ENCODE measurements at regions not wholly inside any gene's neighbourhood (a gene's known extent, or its start where the extent isn't known, plus 50 kb on each side); places are given as distances from the start of the nearest gene placed in this dataset.

DNA sequence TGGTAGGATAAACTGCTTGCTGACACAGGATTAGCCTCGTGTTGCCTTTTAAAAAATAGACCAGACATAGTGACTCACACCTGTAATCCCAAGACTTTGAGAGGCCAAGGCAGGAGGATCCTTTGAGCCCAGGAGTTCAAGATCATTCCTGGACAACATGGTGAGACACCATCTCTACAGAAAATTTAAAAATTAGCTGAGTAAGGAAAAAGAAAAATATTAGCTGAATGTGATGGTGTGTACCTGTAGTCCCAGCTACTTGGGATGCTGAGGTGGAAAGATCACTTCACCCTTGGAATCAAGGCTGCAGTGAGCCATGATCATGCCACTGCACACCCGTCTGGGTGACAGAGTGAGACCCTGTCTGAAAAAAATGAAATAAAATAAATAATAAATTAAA is 82.0 kb downstream of the ETS2 start:
- in situ Hi-C loops (cut with MboI; ENCODE audit: low pct_ligation_motif_present in 1 of 4, low pct_unique_long_range_greater_than_20kb in 1 of 4, low sequenced_read_pairs in 3 of 4): no loop called here
- WGBS, 2 donors (ENCODE audit: low coverage in 1 of 2): 69 to 100% methylated on average over 1 to 2 of the region's 2 CpGs
- Histone ChIP-seq H3K4me3 (no peak overlapping the region), H3K36me3 (no peaks in the 10 kb centered on the region), H3K9me3 (peaks cover 5 to 18% of the 10 kb centered on the region in 2 donors), H3K4me1 (no peaks in the 10 kb centered on the region), H3K27ac (no peak overlapping the region), H3K27me3 (no peaks in the 10 kb centered on the region)
- TF ChIP-seq EP300 (IDR thresholded peaks at IDR 0.05; ENCODE audit: low read depth): no peak
- TF ChIP-seq POLR2AphosphoS5 (IDR thresholded peaks at IDR 0.05): no peak
- no peak for TF ChIP-seq POLR2A (IDR thresholded peaks at IDR 0.05)
- TF ChIP-seq, protein P1, sequence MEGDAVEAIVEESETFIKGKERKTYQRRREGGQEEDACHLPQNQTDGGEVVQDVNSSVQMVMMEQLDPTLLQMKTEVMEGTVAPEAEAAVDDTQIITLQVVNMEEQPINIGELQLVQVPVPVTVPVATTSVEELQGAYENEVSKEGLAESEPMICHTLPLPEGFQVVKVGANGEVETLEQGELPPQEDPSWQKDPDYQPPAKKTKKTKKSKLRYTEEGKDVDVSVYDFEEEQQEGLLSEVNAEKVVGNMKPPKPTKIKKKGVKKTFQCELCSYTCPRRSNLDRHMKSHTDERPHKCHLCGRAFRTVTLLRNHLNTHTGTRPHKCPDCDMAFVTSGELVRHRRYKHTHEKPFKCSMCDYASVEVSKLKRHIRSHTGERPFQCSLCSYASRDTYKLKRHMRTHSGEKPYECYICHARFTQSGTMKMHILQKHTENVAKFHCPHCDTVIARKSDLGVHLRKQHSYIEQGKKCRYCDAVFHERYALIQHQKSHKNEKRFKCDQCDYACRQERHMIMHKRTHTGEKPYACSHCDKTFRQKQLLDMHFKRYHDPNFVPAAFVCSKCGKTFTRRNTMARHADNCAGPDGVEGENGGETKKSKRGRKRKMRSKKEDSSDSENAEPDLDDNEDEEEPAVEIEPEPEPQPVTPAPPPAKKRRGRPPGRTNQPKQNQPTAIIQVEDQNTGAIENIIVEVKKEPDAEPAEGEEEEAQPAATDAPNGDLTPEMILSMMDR (IDR thresholded peaks at IDR 0.05): no peak
- intact Hi-C loops (cut with DNase I; ENCODE audit: low total_unique reads): no loop called here
- no peak for DNase-seq

DNA sequence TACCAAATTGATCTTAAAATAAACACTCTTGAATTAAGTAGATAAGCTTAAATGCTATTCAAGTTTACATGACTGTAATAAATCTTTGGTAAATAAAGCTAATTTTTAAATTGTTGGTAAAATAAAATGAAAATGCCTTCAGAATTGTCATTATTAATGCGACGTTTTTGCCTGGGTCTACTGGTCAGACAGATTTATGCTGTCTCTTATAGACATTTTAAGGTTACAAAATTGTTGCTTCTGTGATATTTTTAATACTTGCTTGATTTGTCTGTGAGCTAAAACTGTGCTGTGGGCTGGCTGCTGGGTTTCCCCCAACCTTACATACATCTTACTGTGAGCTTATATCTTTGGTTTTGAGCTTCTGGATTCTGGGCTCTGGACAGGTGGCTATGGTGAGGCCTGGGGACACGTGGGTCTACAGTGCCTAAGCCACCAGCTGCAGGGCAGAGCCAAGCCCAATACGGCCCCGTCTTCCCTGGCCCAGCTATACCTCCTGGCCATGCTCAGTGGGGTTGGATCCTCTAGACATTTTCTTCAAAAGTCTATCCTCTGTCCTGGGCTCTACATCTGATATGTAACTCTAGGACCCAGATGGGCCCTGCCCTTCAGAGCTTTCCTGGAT is 81.4 kb downstream of the ETS2 start:
- Histone ChIP-seq H3K9me3 (peaks cover 5 to 18% of the 10 kb centered on the region in 2 donors), H3K36me3 (no peaks in the 10 kb centered on the region), H3K4me3 (no peak overlapping the region), H3K27me3 (no peaks in the 10 kb centered on the region), H3K27ac (no peak overlapping the region), H3K4me1 (no peaks in the 10 kb centered on the region)
- WGBS, 2 donors (ENCODE audit: low coverage in 1 of 2): 72 to 78% methylated on average over 2 to 5 of the region's 5 CpGs
- TF ChIP-seq POLR2A (IDR thresholded peaks at IDR 0.05) (no peak), EP300 (IDR thresholded peaks at IDR 0.05; ENCODE audit: low read depth) (no peak), POLR2AphosphoS5 (IDR thresholded peaks at IDR 0.05) (no peak)
- TF ChIP-seq, protein P1 (IDR thresholded peaks at IDR 0.05): no peak
- no peak for DNase-seq
- intact Hi-C loops (cut with DNase I; ENCODE audit: low total_unique reads): no loop called here
- in situ Hi-C loops (cut with MboI; ENCODE audit: low pct_ligation_motif_present in 1 of 4, low pct_unique_long_range_greater_than_20kb in 1 of 4, low sequenced_read_pairs in 3 of 4): no loop called here

DNA sequence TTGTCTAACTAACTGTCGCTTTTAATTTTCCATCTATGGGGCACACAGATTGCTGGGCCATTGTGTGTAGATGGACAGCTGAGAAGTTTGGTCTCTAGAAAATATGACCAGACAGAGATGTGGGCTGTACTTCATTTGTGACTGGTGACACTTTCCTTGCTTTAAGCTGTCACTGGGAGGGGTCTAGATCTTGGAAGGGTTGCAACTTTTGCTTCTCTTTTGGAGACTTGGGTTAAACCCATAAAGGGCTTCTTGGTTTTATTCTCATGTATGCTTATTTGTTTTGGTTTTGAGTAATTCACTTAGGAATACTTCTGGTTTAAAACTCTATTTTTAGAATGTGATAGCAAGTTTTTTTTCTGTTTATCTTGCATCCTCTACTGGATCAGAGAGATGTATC is 80.2 kb downstream of the ETS2 start:
- H3K4me1 ChIP-seq: no peaks in the 10 kb centered on the region
- TF ChIP-seq EP300 (IDR thresholded peaks at IDR 0.05; ENCODE audit: low read depth) (no peak), POLR2AphosphoS5 (IDR thresholded peaks at IDR 0.05) (no peak), POLR2A (IDR thresholded peaks at IDR 0.05) (no peak)
- TF ChIP-seq, protein P1 (IDR thresholded peaks at IDR 0.05): no peak
- no peaks in the 10 kb centered on the region for H3K27me3 ChIP-seq
- H3K4me3 ChIP-seq: no peak overlapping the region
- H3K9me3 ChIP-seq: peaks cover 5 to 18% of the 10 kb centered on the region in 2 donors
- DNase-seq: no peak
- no peaks in the 10 kb centered on the region for H3K36me3 ChIP-seq
- H3K27ac ChIP-seq: no peak overlapping the region
- in situ Hi-C loops (cut with MboI; ENCODE audit: low pct_ligation_motif_present in 1 of 4, low pct_unique_long_range_greater_than_20kb in 1 of 4, low sequenced_read_pairs in 3 of 4) (no loop called here), intact Hi-C loops (cut with DNase I; ENCODE audit: low total_unique reads) (no loop called here)
- 91 to 98% methylated on average over 1 of the region's 1 CpG for WGBS, 2 donors (ENCODE audit: low coverage in 1 of 2)

DNA sequence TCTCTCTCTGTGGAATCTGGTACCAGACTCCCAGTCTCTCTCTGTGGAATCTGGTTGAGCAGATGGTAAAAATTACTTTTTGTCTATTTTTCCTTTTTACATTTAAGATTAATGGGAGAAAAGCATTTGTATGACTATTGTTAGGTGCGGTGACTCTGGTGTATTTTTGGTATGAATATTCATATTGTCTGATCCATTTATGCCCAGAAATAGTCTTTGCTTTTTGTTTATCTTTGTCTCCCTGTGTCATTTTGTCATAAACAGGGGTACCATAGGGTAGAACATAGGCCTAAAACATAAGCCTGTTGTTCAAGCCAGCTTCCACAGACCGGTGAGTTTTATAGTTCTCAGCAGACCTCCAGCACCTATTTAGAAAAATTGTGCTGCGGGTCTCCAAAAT is 78.7 kb downstream of the ETS2 start:
- TF ChIP-seq EP300 (IDR thresholded peaks at IDR 0.05; ENCODE audit: low read depth) (no peak), POLR2AphosphoS5 (IDR thresholded peaks at IDR 0.05) (no peak), POLR2A (IDR thresholded peaks at IDR 0.05) (no peak)
- TF ChIP-seq, protein P1 (IDR thresholded peaks at IDR 0.05): no peak
- H3K9me3 ChIP-seq: peaks cover 5 to 18% of the 10 kb centered on the region in 2 donors

More for the DNA sequence above, 78.7 kb downstream of the ETS2 start:
- in situ Hi-C loops (cut with MboI; ENCODE audit: low pct_ligation_motif_present in 1 of 4, low pct_unique_long_range_greater_than_20kb in 1 of 4, low sequenced_read_pairs in 3 of 4) (no loop called here), intact Hi-C loops (cut with DNase I; ENCODE audit: low total_unique reads) (no loop called here)
- DNase-seq: no peak
- H3K27ac ChIP-seq: no peak overlapping the region
- WGBS, 2 donors (ENCODE audit: low coverage in 1 of 2): 81 to 95% methylated on average over 3 of the region's 3 CpGs
- H3K4me1 ChIP-seq: no peaks in the 10 kb centered on the region
- H3K27me3 ChIP-seq: no peaks in the 10 kb centered on the region
- no peaks in the 10 kb centered on the region for H3K36me3 ChIP-seq
- H3K4me3 ChIP-seq: no peak overlapping the region
